Neuron (in vitro differentiated cells): ENCODE measurements at regions not wholly inside any gene's neighbourhood (a gene's known extent, or its start where the extent isn't known, plus 50 kb on each side); places are given as distances from the start of the nearest gene placed in this dataset.
"Not testable (repeated sequence)": the region's sequence is repeated elsewhere in the genome, so short reads cannot be mapped to it uniquely, and the experiment has no call there.

Source experiments
- H2AFZ ChIP-seq: one replicate; pipeline ENCODE4 v1.6.1; 2013; ENCODE audit warnings: low read depth, mild to moderate bottlenecking, inconsistent platforms, low read length, moderate library complexity
- H3K27me3 ChIP-seq: one replicate; pipeline ENCODE4 v1.6.1; 2013; ENCODE audit warnings: low read length; ENCODE audit not compliant: insufficient read depth
- H3K36me3 ChIP-seq: one replicate; pipeline ENCODE4 v1.6.1; 2013; ENCODE audit warnings: low read length; ENCODE audit not compliant: insufficient read depth
- H3K4me1 ChIP-seq: one replicate; pipeline ENCODE4 v1.6.1; 2013; ENCODE audit warnings: low read length; ENCODE audit not compliant: insufficient read depth
- H3K4me3 ChIP-seq: 2 replicates; pipeline ENCODE4 v1.5.1; 2013; ENCODE audit warnings: mild to moderate bottlenecking, low read length, moderate library complexity
- H3K9me3 ChIP-seq: one replicate; pipeline ENCODE4 v1.6.1; 2013; ENCODE audit warnings: low read length

DNA sequence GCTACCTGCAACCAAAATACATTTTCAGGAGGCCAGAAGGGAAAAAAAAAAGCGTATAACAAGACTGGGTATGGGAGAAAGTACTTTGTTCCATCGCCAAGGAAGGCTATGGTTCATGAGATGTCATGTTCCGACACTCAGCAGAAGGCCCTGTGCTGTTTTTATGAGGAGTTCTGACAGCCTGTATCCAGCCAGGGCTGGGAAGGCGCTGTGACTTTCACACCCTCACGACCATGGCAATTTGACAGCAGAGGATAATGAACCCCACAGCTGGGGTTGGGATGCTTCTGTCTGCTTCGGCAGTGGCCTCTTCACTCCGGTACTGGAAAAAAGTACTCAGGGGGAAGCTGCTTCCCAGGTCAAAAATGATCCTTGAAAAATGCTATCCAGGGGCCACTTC lies 154.4 kb downstream of the PRELID2 start:
- Histone ChIP-seq H2AFZ (no peak overlapping the region), H3K27me3 (no peaks in the 10 kb centered on the region), H3K4me1 (no peaks in the 10 kb centered on the region), H3K9me3 (no peaks in the 10 kb centered on the region), H3K4me3 (no peak overlapping the region), H3K36me3 (no peaks in the 10 kb centered on the region)

DNA sequence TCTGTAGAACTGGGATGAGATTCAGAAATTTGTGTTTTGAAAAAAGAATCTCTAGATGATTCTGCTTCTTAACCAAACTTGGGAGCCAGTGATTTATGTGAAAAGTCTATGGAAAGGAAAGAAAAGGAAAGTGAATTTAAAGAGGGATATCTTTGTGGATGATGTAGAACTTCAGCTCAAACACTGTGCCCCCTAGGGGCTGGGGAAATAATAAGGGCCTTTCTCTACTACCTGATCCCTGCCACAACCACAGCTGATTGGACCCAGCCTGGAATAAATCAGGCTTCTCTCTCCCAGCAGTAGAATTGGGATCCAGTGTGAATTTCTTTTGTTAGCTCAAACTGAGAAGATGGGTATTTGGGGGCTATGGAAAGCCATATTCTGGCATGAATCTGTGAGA lies 155.0 kb downstream of the PRELID2 start:
- no peaks in the 10 kb centered on the region for H3K36me3 ChIP-seq
- no peaks in the 10 kb centered on the region for H3K4me1 ChIP-seq
- no peak overlapping the region for H3K4me3 ChIP-seq
- H2AFZ ChIP-seq: no peak overlapping the region
- no peaks in the 10 kb centered on the region for H3K27me3 ChIP-seq
- H3K9me3 ChIP-seq: no peaks in the 10 kb centered on the region

- Histone ChIP-seq H3K9me3 (no peaks in the 10 kb centered on the region), H3K27me3 (no peaks in the 10 kb centered on the region), H3K36me3 (no peaks in the 10 kb centered on the region), H3K4me1 (no peaks in the 10 kb centered on the region), H2AFZ (no peak overlapping the region), H3K4me3 (no peak overlapping the region)
These were observed 156.9 kb downstream of the PRELID2 start for GRCh38 chr5:145678255-145678654.

DNA sequence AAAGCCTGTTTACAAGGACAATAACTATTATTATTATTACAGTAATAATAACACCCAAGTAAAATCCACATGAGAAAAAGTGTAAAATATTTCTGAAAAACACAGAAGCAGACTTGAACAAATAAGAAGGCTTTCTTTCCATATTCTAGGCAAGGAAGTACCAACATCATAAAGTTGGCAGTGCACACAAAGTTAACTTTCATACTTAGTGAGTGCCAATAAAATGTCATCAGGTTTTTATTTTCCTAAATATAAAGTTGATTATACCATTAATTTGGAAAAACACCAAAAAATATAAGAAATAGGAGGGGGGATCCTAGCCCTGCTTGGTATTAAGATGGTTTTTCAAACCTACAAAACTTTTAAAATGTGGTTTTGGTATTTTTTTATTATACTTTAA lies 161.4 kb downstream of the PRELID2 start:
- no peaks in the 10 kb centered on the region for H3K27me3 ChIP-seq
- no peaks in the 10 kb centered on the region for H3K4me1 ChIP-seq
- H2AFZ ChIP-seq: no peak overlapping the region
- no peaks in the 10 kb centered on the region for H3K9me3 ChIP-seq
- no peak overlapping the region for H3K4me3 ChIP-seq
- no peaks in the 10 kb centered on the region for H3K36me3 ChIP-seq

GRCh38 chr5:145668714-145669113 lies 166.4 kb downstream of the PRELID2 start:
- Histone ChIP-seq H3K36me3 (no peaks in the 10 kb centered on the region), H3K9me3 (no peaks in the 10 kb centered on the region), H3K27me3 (no peaks in the 10 kb centered on the region), H2AFZ (no peak overlapping the region), H3K4me1 (peaks cover 4% of the 10 kb centered on the region), H3K4me3 (no peak overlapping the region)

- Histone ChIP-seq H3K36me3 (no peaks in the 10 kb centered on the region), H3K9me3 (no peaks in the 10 kb centered on the region), H3K27me3 (no peaks in the 10 kb centered on the region), H3K4me1 (peaks cover 4% of the 10 kb centered on the region), H2AFZ (no peak overlapping the region), H3K4me3 (no peak overlapping the region)
These were observed 167.4 kb downstream of the PRELID2 start for GRCh38 chr5:145667742-145668141.

DNA sequence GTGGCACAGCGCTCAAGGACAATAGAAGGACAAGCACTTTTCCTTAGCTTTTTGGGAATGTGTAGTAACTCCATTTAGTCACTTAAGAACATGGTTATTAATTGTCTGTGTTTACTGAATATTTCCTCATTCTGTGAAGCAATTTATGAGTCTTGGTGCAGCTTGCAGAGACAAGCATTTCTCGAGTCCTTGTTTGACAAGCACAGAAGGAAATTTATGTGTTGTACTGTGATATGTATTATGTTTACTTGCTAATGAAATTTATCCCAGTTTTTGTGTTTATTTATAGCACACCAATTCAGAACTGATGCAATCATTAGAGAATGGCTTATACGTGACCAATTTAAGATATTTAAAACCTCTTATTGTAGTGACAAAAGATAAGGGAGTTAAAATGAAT lies 168.6 kb downstream of the PRELID2 start:
- Histone ChIP-seq H3K27me3 (no peaks in the 10 kb centered on the region), H3K36me3 (no peaks in the 10 kb centered on the region), H3K4me1 (peaks cover 4% of the 10 kb centered on the region), H2AFZ (no peak overlapping the region), H3K4me3 (no peak overlapping the region), H3K9me3 (no peaks in the 10 kb centered on the region)

DNA sequence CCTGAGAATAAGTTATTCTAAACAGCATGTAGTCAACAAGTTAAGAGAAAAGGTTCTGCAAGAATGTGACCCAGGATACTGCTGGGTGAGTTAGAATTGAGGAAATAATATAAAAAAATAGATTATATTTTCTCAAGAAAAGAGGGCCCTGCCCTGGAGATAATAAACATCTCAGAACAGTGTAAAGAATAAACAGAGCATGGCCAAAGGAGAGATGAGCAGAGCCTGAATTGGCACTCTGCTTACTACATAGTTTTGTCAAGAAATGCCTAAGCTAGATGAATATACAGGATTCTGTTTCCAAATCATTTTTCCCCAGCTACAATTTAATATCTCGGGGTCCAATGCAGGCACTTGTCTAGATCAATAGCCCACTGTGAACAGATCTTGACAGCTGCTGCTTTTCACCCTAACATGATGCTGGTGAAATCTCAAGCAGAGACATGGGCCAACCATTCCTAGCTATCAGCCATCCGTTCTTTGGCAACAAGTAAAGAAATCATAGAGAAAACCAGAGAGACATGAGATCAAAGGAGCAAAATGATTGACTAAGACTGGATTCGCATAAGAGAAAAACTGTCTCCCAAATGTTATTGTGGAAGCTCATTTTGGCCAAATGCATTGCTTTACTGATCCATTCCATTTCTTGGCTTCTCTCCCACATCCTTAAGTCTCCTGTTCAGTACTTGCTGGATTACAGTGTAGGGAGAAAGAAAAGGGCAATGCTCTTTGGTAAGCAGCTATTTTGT lies 173.2 kb downstream of the PRELID2 start:
- H3K4me3 ChIP-seq: no peak overlapping the region
- H3K36me3 ChIP-seq: no peaks in the 10 kb centered on the region
- no peaks in the 10 kb centered on the region for H3K9me3 ChIP-seq
- peaks cover 4% of the 10 kb centered on the region for H3K4me1 ChIP-seq
- H2AFZ ChIP-seq: no peak overlapping the region
- no peaks in the 10 kb centered on the region for H3K27me3 ChIP-seq

- Histone ChIP-seq H3K36me3 (no peaks in the 10 kb centered on the region), H3K4me1 (peaks cover 4% of the 10 kb centered on the region), H3K4me3 (no peak overlapping the region), H2AFZ (no peak overlapping the region), H3K9me3 (no peaks in the 10 kb centered on the region), H3K27me3 (no peaks in the 10 kb centered on the region)
These were observed 174.1 kb downstream of the PRELID2 start for GRCh38 chr5:145660897-145661640.

GRCh38 chr5:145658435-145658834 lies 176.7 kb downstream of the PRELID2 start:
- no peaks in the 10 kb centered on the region for H3K36me3 ChIP-seq
- H3K9me3 ChIP-seq: no peaks in the 10 kb centered on the region
- no peak overlapping the region for H3K4me3 ChIP-seq
- no peak overlapping the region for H2AFZ ChIP-seq
- H3K4me1 ChIP-seq: no peaks in the 10 kb centered on the region
- H3K27me3 ChIP-seq: no peaks in the 10 kb centered on the region

GRCh38 chr5:145652700-145653099 lies 182.4 kb downstream of the PRELID2 start:
- not testable (repeated sequence) for H3K4me3 ChIP-seq, H3K36me3 ChIP-seq, H2AFZ ChIP-seq, H3K4me1 ChIP-seq, H3K27me3 ChIP-seq, H3K9me3 ChIP-seq

DNA sequence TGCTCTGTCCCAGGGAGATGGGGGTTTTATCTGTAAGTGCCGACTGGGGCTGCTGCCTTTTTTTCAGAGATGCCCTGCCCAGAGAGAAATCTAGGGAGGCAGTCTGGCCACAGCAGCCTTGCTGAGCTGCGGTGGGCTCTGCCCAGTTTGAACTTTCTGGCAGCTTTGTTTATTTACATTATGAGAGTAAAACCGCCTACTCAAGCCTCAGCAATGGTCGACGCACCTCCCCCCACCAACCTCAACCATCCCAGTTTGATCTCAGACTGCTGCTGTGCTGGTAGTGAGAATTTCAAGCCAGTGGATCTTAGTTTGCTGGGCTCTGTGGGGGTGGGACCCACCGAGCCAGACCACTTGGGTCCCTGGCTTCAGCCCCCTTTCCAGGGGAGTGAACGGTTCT lies 188.0 kb downstream of the PRELID2 start:
- H3K36me3 ChIP-seq, H3K27me3 ChIP-seq, H3K4me1 ChIP-seq, H3K4me3 ChIP-seq, H2AFZ ChIP-seq, H3K9me3 ChIP-seq: not testable (repeated sequence)

DNA sequence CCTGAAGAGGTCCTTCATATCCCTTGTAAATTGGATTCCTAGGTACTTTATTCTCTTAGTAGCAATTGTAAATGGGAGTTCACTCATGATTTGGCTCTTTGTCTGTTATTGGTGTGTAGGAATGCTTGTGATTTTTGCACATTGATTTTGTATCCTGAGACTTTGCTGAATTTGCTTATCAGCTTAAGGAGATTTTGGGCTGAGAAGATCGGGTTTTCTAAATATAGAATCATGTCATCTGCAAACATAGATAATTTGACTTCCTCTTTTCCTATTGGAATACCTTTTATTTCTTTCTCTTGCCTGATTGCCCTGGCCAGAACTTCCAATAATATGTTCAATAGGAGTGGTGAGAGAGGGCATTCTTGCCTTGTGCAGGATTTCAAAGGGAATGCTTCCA lies 191.9 kb downstream of the PRELID2 start:
- H3K4me3 ChIP-seq, H3K9me3 ChIP-seq, H3K36me3 ChIP-seq, H3K4me1 ChIP-seq, H2AFZ ChIP-seq, H3K27me3 ChIP-seq: not testable (repeated sequence)

DNA sequence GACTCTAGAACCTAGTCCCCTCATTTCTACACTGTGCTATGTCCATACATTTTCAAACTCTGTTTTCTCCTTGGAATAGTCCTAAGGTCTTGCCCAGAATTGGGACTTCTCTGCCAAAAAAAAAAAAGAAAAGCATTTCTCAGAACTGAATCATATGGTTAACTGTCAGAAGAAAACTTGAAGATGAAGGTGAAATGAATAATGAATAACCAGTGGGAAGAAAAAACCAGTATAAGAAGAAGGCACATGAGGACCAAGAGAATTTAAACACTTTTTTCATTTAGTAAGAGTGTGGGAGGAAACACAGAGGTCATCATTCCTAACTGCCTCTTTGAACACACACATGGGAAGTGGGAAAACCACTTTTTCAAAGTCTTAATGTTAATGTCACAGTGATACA lies 197.7 kb downstream of the PRELID2 start:
- Histone ChIP-seq H3K36me3 (no peaks in the 10 kb centered on the region), H3K9me3 (no peaks in the 10 kb centered on the region), H3K4me3 (no peak overlapping the region), H3K4me1 (no peaks in the 10 kb centered on the region), H2AFZ (no peak overlapping the region), H3K27me3 (no peaks in the 10 kb centered on the region)
